H9 (cell line): ENCODE measurements at regions not wholly inside any gene's neighbourhood (a gene's known extent, or its start where the extent isn't known, plus 50 kb on each side); places are given as distances from the start of the nearest gene placed in this dataset.

Source experiments
- DNase-seq: peaks from one replicate; pipeline ENCODE4 v3.0.0-alpha.2; 2017
- H2AFZ ChIP-seq: one replicate; pipeline ENCODE4 v1.6.1; 2013; ENCODE audit warnings: mild to moderate bottlenecking, low read length, control low read depth, moderate library complexity
- H2AK5ac ChIP-seq: 2 replicates; pipeline ENCODE4 v1.6.1; 2013; ENCODE audit warnings: low read length, control low read depth, mixed read lengths; ENCODE audit not compliant: insufficient read length
- H2BK120ac ChIP-seq: one replicate; pipeline ENCODE4 v1.6.1; 2013; ENCODE audit warnings: low read depth, mild to moderate bottlenecking, low read length, control low read depth, inconsistent platforms; ENCODE audit not compliant: poor library complexity, severe bottlenecking
- H2BK12ac ChIP-seq: 2 replicates; pipeline ENCODE4 v1.6.1; 2013; ENCODE audit warnings: low read length, control low read depth, mixed read lengths, low read depth; ENCODE audit not compliant: insufficient read length
- H2BK15ac ChIP-seq: 2 replicates; pipeline ENCODE4 v1.6.1; 2013; ENCODE audit warnings: low read depth, low read length, control low read depth
- H2BK20ac ChIP-seq: one replicate; pipeline ENCODE4 v1.6.1; 2013; ENCODE audit warnings: low read depth, mild to moderate bottlenecking, low read length, control low read depth, inconsistent platforms; ENCODE audit not compliant: poor library complexity, severe bottlenecking
- H2BK5ac ChIP-seq: 2 replicates; pipeline ENCODE4 v1.6.1; 2013; ENCODE audit warnings: low read length, control low read depth, mixed read lengths; ENCODE audit not compliant: insufficient read length
- H3K14ac ChIP-seq: 2 replicates; pipeline ENCODE4 v1.6.1; 2013; ENCODE audit warnings: low read length, control low read depth; ENCODE audit not compliant: insufficient read depth
- H3K18ac ChIP-seq: 2 replicates; pipeline ENCODE4 v1.6.1; 2013; ENCODE audit warnings: low read depth, mild to moderate bottlenecking, mixed read lengths, low read length, control low read depth; ENCODE audit not compliant: insufficient read length
- H3K23ac ChIP-seq: 2 replicates; pipeline ENCODE4 v1.6.1; 2013; ENCODE audit warnings: low read length, control low read depth, mixed read lengths, low read depth; ENCODE audit not compliant: insufficient read length
- H3K23me2 ChIP-seq: 2 replicates; pipeline ENCODE4 v1.6.1; 2013; ENCODE audit warnings: low read depth, mild to moderate bottlenecking, mixed read lengths, low read length, control low read depth; ENCODE audit not compliant: insufficient read length, poor library complexity, severe bottlenecking
- H3K27ac ChIP-seq: 2 replicates; pipeline ENCODE4 v1.5.1; 2013; ENCODE audit warnings: low read length, control low read depth, mixed read lengths, low read depth; ENCODE audit not compliant: insufficient read length
- H3K27me3 ChIP-seq: 2 replicates; pipeline ENCODE4 v1.6.1; 2013; ENCODE audit warnings: low read length, control low read depth, inconsistent platforms; ENCODE audit not compliant: insufficient read depth
- H3K4ac ChIP-seq: 2 replicates; pipeline ENCODE4 v1.6.1; 2013; ENCODE audit warnings: low read depth, mild to moderate bottlenecking, control low read depth, inconsistent platforms, low read length, moderate library complexity
- H3K4me1 ChIP-seq: 2 replicates; pipeline ENCODE4 v1.6.1; 2013; ENCODE audit warnings: low read length, control low read depth, inconsistent platforms; ENCODE audit not compliant: insufficient read depth
- H3K4me2 ChIP-seq: 2 replicates; pipeline ENCODE4 v1.6.1; 2013; ENCODE audit warnings: low read length, control low read depth, mixed read lengths; ENCODE audit not compliant: insufficient read length, insufficient read depth
- H3K56ac ChIP-seq: 2 replicates; pipeline ENCODE4 v1.6.1; 2013; ENCODE audit warnings: low read depth, mild to moderate bottlenecking, mixed read lengths, low read length, control low read depth; ENCODE audit not compliant: insufficient read length
- H3K79me1 ChIP-seq: 2 replicates; pipeline ENCODE4 v1.6.1; 2013; ENCODE audit warnings: low read depth, mild to moderate bottlenecking, moderate library complexity, low read length, control low read depth, inconsistent platforms; ENCODE audit not compliant: insufficient read depth, poor library complexity, severe bottlenecking
- H3K79me2 ChIP-seq: 2 replicates; pipeline ENCODE4 v1.6.1; 2013; ENCODE audit warnings: low read length, control low read depth, inconsistent platforms; ENCODE audit not compliant: insufficient read depth
- H3K9ac ChIP-seq: 2 replicates; pipeline ENCODE4 v1.6.1; 2013; ENCODE audit warnings: low read length, control low read depth, mixed read lengths; ENCODE audit not compliant: insufficient read length; ENCODE audit errors: extremely low read depth
- H3K9me3 ChIP-seq: one replicate; pipeline ENCODE4 v1.6.1; 2013; ENCODE audit warnings: low read depth, low read length, inconsistent platforms; ENCODE audit not compliant: control insufficient read depth
- H3T11ph ChIP-seq: one replicate; pipeline ENCODE4 v1.6.1; 2013; ENCODE audit warnings: mild to moderate bottlenecking, low read length, control low read depth, inconsistent platforms
- H4K20me1 ChIP-seq: one replicate; pipeline ENCODE4 v1.6.1; 2013; ENCODE audit not compliant: control insufficient read depth, insufficient read length, insufficient read depth
- H4K5ac ChIP-seq: 2 replicates; pipeline ENCODE4 v1.6.1; 2013; ENCODE audit warnings: low read depth, mild to moderate bottlenecking, mixed read lengths, low read length, control low read depth; ENCODE audit not compliant: insufficient read length
- H4K8ac ChIP-seq: replicated peaks from 2 replicates; pipeline ENCODE4 v1.6.1; 2013; ENCODE audit warnings: low read length, control low read depth, mixed read lengths, low read depth; ENCODE audit not compliant: insufficient read length
- H4K91ac ChIP-seq: 2 replicates; pipeline ENCODE4 v1.6.1; 2013; ENCODE audit warnings: low read depth, mild to moderate bottlenecking, moderate library complexity, mixed read lengths, low read length, control low read depth; ENCODE audit not compliant: insufficient read length
- H3K27ac Mint-ChIP-seq, 3 experiments: 2 replicates in 2 of 3; 3 replicates in 1 of 3; pipeline ENCODE4 v1.8.0; 2020 to 2021; ENCODE audit warnings: mixed read lengths in 3 of 3, mild to moderate bottlenecking in 1 of 3, moderate library complexity in 1 of 3
- H3K27me3 Mint-ChIP-seq: 2 replicates; pipeline ENCODE4 v1.8.0; 2021; ENCODE audit warnings: low read depth, mild to moderate bottlenecking, moderate library complexity, mixed read lengths
- H3K36me3 Mint-ChIP-seq, 3 experiments: 2 replicates in 2 of 3; 3 replicates in 1 of 3; pipeline ENCODE4 v1.8.0; 2020 to 2021; ENCODE audit warnings: low read depth in 3 of 3, mixed read lengths in 3 of 3; ENCODE audit not compliant: insufficient read depth in 1 of 3
- H3K4me1 Mint-ChIP-seq, 2 experiments: 2 replicates each; pipeline ENCODE4 v1.8.0; 2020; ENCODE audit warnings: mixed read lengths in 2 of 2
- H3K4me3 Mint-ChIP-seq, 2 experiments: 2 replicates in 1 of 2; 3 replicates in 1 of 2; pipeline ENCODE4 v1.8.0; 2020 to 2021; ENCODE audit warnings: mild to moderate bottlenecking in 2 of 2, mixed read lengths in 2 of 2, moderate library complexity in 1 of 2
- H3K9me3 Mint-ChIP-seq, 2 experiments: 2 replicates in 1 of 2; 3 replicates in 1 of 2; pipeline ENCODE4 v1.8.0; 2020; ENCODE audit warnings: mild to moderate bottlenecking in 2 of 2, mixed read lengths in 2 of 2, moderate library complexity in 1 of 2
- WGBS: extraction: QIAGEN DNeasy Blood & Tissue Kit; methylation state at CpG from one replicate; pipeline ENCODE4 v1.1.7; 2013; ENCODE audit warnings: missing lambda C conversion rate, low lambda C conversion rate, mixed read lengths; ENCODE audit not compliant: insufficient read length; ENCODE audit errors: extremely low coverage; 5-methylcytosine and 5-hydroxymethylcytosine counted together
- TF ChIP-seq, protein P1 (sequence below): fragments of 200-600 bp; sonication (generic); conservative IDR thresholded peaks from 3 replicates; pipeline ENCODE4 v1.8.0; 2021; ENCODE audit warnings: antibody characterized with exemption, mild to moderate bottlenecking

- H3K18ac ChIP-seq: no peak overlapping the region
Measured at GRCh38 chr5:89546657-89547056, 663.7 kb upstream of the MEF2C start.

More at GRCh38 chr5:89546657-89547056, 663.7 kb upstream of the MEF2C start:
- Mint-ChIP-seq H3K27me3 (no peaks in the 10 kb centered on the region), H3K27ac (no peak overlapping the region), H3K9me3 (no peaks in the 10 kb centered on the region), H3K4me3 (no peak overlapping the region), H3K36me3 (no peaks in the 10 kb centered on the region), H3K4me1 (peaks cover 19 to 20% of the 10 kb centered on the region in 2 experiments)
- Histone ChIP-seq H3K56ac (no peak overlapping the region), H4K5ac (no peak overlapping the region), H2BK120ac (no peak overlapping the region), H3K9ac (no peak overlapping the region), H3K23me2 (no peaks in the 10 kb centered on the region), H3K79me1 (no peaks in the 10 kb centered on the region), H3K4me2 (no peak overlapping the region), H2BK12ac (no peak overlapping the region), H4K8ac (no peak overlapping the region), H2BK15ac (no peak overlapping the region), H3K27me3 (no peaks in the 10 kb centered on the region), H4K20me1 (no peaks in the 10 kb centered on the region), H4K91ac (no peak overlapping the region), H3T11ph (no peak overlapping the region), H3K23ac (no peak overlapping the region), H2BK5ac (no peak overlapping the region), H2AK5ac (no peak overlapping the region), H2BK20ac (no peak overlapping the region), H3K14ac (no peak overlapping the region), H3K4ac (no peak overlapping the region), H2AFZ (no peak overlapping the region), H3K4me1 (no peaks in the 10 kb centered on the region; the same call in 1 of the 2 replicates), H3K79me2 (no peaks in the 10 kb centered on the region), H3K9me3 (no peaks in the 10 kb centered on the region), H3K27ac (no peak overlapping the region)
- DNase-seq: no peak
- WGBS: no CpG with 5 or more reads among the region's 1 CpG
- TF ChIP-seq, protein P1, sequence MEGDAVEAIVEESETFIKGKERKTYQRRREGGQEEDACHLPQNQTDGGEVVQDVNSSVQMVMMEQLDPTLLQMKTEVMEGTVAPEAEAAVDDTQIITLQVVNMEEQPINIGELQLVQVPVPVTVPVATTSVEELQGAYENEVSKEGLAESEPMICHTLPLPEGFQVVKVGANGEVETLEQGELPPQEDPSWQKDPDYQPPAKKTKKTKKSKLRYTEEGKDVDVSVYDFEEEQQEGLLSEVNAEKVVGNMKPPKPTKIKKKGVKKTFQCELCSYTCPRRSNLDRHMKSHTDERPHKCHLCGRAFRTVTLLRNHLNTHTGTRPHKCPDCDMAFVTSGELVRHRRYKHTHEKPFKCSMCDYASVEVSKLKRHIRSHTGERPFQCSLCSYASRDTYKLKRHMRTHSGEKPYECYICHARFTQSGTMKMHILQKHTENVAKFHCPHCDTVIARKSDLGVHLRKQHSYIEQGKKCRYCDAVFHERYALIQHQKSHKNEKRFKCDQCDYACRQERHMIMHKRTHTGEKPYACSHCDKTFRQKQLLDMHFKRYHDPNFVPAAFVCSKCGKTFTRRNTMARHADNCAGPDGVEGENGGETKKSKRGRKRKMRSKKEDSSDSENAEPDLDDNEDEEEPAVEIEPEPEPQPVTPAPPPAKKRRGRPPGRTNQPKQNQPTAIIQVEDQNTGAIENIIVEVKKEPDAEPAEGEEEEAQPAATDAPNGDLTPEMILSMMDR: no peak
